ENCODE measurements at regions not wholly inside any gene's neighbourhood (a gene's known extent, or its start where the extent isn't known, plus 50 kb on each side); places are given as distances from the start of the nearest gene placed in this dataset.

- TF ChIP-seq JAZF1 (CRISPR knock-in tag; IDR thresholded peaks at IDR 0.05) (no peak), ESRRA (CRISPR knock-in tag; IDR thresholded peaks at IDR 0.05; ENCODE audit: borderline replicate concordance) (no peak), NFYB (CRISPR knock-in tag; conservative IDR thresholded peaks at IDR 0.05; ENCODE audit: low read depth) (no peak), ZSCAN18 (CRISPR knock-in tag; IDR thresholded peaks at IDR 0.05) (no peak), CTCF (IDR thresholded peaks at IDR 0.05) (no peak), MLX (CRISPR knock-in tag; IDR thresholded peaks at IDR 0.05) (no peak), E2F1 (CRISPR knock-in tag; IDR thresholded peaks at IDR 0.05) (no peak), FOXJ3 (CRISPR knock-in tag; IDR thresholded peaks at IDR 0.05; ENCODE audit: borderline replicate concordance) (no peak), E2F5 (CRISPR knock-in tag; IDR thresholded peaks at IDR 0.05) (no peak), ZNF423 (CRISPR knock-in tag; IDR thresholded peaks at IDR 0.05) (peak; percentile 85), HMGXB4 (CRISPR knock-in tag; IDR thresholded peaks at IDR 0.05) (no peak), ETV6 (CRISPR knock-in tag; IDR thresholded peaks at IDR 0.05) (no peak), AR (CRISPR knock-in tag; IDR thresholded peaks at IDR 0.05) (no peak), USF2 (CRISPR knock-in tag; IDR thresholded peaks at IDR 0.05) (no peak), ZNF416 (CRISPR knock-in tag; IDR thresholded peaks at IDR 0.05) (no peak), CREB1 (CRISPR knock-in tag; IDR thresholded peaks at IDR 0.05) (no peak), GTF2I (CRISPR knock-in tag; conservative IDR thresholded peaks at IDR 0.05) (no peak), ZNF671 (CRISPR knock-in tag; IDR thresholded peaks at IDR 0.05) (no peak), ZBTB21 (CRISPR knock-in tag; IDR thresholded peaks at IDR 0.05; ENCODE audit: borderline replicate concordance) (no peak), ZNF263 (CRISPR knock-in tag; IDR thresholded peaks at IDR 0.05; ENCODE audit: low read depth) (no peak), GRHL2 (CRISPR knock-in tag; IDR thresholded peaks at IDR 0.05; ENCODE audit: insufficient replicate concordance, severe bottlenecking) (no peak), ERG (CRISPR knock-in tag; IDR thresholded peaks at IDR 0.05) (no peak), NR3C1 (CRISPR knock-in tag; conservative IDR thresholded peaks at IDR 0.05; ENCODE audit: low read depth) (no peak)
- TF ChIP-seq, protein P1, sequence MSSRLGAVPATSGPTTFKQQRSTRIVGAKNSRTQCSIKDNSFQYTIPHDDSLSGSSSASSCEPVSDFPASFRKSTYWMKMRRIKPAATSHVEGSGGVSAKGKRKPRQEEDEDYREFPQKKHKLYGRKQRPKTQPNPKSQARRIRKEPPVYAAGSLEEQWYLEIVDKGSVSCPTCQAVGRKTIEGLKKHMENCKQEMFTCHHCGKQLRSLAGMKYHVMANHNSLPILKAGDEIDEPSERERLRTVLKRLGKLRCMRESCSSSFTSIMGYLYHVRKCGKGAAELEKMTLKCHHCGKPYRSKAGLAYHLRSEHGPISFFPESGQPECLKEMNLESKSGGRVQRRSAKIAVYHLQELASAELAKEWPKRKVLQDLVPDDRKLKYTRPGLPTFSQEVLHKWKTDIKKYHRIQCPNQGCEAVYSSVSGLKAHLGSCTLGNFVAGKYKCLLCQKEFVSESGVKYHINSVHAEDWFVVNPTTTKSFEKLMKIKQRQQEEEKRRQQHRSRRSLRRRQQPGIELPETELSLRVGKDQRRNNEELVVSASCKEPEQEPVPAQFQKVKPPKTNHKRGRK (CRISPR knock-in tag; IDR thresholded peaks at IDR 0.05; ENCODE audit: borderline replicate concordance), result no peak
Measured at GRCh38 chr10:90319188-90319914, 538.5 kb downstream of the HTR7 start (continued).

Data from WTC11 (cell line).